SKM-1 treated with dmso at 0.1 percent for 144 hours (cell line): ENCODE measurements at regions not wholly inside any gene's neighbourhood (a gene's known extent, or its start where the extent isn't known, plus 50 kb on each side); places are given as distances from the start of the nearest gene placed in this dataset.
"Not testable (repeated sequence)": the region's sequence is repeated elsewhere in the genome, so short reads cannot be mapped to it uniquely, and the experiment has no call there.

Source experiments
- DNase-seq: peaks from one replicate; lab custom pipeline; 2025; ENCODE audit not compliant: unreplicated experiment; lab: John Stamatoyannopoulos, UW

DNA sequence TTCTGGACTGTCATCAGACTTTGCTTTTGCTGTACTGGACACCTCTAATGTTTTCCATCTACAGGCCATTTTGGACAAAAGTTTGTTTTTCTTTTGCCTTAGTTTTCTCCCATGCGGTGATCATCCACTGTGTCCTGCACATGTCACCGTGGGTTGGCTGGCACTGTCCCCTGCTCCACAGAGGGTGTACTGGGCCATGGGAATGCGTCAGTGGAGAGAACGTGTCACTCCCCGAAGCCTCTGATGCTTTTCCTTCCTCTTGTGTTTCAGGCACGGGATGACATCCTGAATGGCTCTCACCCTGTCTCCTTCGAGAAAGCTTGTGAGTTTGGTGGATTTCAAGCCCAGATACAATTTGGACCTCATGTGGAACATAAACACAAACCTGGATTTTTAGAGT, 385.0 kb upstream of the TPM1 start:
- DNase-seq = not testable (repeated sequence)

DNA sequence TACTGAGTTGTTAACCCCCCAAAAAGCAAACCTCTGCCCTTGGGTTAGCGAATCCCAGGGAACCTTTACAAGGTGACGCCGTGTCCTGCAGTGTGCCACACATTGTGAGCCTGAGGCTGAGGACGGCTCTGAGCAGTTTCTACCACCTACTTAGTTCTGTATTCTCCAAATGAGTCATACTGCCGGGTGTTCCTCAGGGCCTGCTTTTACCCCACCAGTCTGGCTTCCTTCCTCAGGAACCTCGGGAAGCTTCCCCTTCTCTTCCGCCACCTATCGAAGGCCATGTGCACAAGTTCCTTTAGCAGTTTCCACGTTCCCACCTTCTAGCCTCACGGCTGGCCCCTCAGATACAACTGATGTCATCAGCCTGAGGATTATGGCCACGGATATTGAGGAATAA, 384.0 kb upstream of the TPM1 start:
- peak; percentile 22 for DNase-seq

DNA sequence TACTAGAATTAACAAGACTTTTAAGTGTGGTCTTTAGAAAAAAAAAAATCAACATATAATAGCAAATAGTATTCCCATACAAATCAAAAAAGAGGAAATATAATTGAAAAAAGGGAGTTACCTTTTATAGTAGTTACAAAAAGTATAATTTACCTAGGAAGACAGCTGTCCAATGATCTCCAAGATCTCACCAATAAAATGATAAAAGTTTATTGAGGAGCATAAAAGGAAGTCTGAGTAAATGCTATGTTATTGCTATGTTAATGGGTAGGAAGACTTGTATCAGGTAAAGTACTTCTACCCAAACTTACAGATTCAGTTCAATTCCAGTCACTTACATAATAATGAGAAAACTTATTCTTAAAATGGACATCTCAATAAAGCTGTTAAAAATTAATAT, 379.0 kb upstream of the TPM1 start:
- no peak for DNase-seq

GRCh38 chr15:62665449-62665848, 377.1 kb upstream of the TPM1 start:
- no peak for DNase-seq

DNA sequence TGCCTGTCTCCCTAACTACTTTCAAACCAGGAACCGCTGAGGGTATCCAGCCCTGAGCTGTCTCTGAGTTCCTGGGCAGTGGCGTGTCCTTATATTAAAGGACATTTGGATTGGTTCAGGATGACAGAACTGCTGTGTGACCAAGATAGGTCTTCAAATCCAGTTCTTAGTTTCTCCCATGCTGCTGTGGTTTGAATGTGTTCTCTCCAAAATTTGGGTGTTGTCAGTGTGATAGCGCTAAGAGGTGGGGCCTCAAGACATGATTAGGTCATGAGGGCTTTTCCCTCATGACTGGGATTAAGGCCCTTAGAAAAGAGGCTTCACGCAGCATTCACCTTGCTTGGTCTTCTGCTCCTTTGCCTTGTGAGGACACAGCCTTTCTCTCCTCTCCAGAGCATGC, 376.5 kb upstream of the TPM1 start:
- DNase-seq = no peak

DNA sequence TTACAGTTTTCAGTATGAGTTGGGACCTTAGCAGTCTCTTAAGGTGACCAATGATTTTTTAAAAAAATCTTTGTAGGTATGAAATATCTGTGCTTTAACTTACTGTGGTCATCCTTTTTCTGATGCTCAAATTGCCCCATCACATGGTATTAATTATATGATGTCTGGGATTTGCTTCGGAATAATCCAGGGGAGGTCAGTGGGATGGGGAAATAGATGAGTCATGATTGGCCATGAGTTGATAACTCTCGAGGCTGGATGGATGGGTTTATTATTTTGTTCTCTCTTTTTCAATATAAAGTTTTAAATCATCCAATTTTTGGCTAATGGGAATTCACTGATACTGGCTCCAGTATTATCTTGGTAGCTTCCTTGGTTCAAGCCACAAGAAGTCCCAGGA, 370.3 kb upstream of the TPM1 start:
- DNase-seq = no peak

- no peak for DNase-seq
These were observed 365.7 kb upstream of the TPM1 start for GRCh38 chr15:62676891-62677290.

GRCh38 chr15:62681939-62682896, 360.3 kb upstream of the TPM1 start:
- no peak for DNase-seq

- not testable (repeated sequence) for DNase-seq
These were observed 359.4 kb upstream of the TPM1 start for GRCh38 chr15:62683192-62683591.

GRCh38 chr15:62684123-62684808, 358.3 kb upstream of the TPM1 start:
- DNase-seq = no peak

DNA sequence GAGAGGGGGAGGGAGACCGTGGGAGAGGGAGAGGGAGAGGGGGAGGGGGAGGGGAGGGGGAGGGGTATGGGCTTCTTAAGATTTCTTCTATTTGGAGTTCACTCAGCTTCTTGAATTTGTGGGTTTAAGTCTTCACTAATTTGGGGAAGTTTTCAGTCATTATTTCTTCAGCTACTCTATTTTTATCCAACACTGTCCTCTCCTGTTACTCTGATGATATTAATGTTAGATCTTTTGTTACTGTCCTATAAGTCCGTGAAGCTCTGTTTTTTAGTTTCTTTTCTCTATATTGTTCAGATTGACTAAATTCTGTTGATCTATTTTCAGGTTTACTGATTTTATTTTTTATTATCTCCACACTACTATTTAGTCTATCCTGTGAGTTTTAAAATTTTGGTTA, 351.5 kb upstream of the TPM1 start:
- DNase-seq = no peak

DNA sequence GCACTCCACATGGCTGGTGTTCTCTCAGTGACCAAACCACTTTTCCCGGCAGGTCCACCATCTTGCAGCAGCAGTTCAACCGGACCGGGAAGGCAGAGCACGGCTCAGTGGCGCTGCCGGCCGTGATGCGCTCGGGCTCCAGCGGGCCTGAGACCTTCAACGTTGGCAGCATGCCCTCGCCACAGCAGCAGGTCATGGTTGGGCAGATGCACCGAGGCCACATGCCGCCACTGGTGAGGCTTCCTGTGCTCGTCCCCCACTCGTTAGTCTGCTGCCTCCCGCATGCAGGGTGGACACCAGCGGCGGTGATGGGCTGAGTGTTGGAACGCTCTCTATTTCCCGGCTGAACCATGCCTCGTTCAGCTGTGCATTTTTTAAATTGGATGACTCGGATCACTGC, 344.9 kb upstream of the TPM1 start:
- DNase-seq = no peak

- DNase-seq = no peak
These were observed 343.9 kb upstream of the TPM1 start for GRCh38 chr15:62698646-62699045.

GRCh38 chr15:62706317-62706716, 336.2 kb upstream of the TPM1 start:
- DNase-seq = no peak

- DNase-seq = no peak
These were observed 334.1 kb upstream of the TPM1 start for GRCh38 chr15:62708470-62708869.

- DNase-seq = no peak
These were observed 333.3 kb upstream of the TPM1 start for GRCh38 chr15:62709261-62709660.

DNA sequence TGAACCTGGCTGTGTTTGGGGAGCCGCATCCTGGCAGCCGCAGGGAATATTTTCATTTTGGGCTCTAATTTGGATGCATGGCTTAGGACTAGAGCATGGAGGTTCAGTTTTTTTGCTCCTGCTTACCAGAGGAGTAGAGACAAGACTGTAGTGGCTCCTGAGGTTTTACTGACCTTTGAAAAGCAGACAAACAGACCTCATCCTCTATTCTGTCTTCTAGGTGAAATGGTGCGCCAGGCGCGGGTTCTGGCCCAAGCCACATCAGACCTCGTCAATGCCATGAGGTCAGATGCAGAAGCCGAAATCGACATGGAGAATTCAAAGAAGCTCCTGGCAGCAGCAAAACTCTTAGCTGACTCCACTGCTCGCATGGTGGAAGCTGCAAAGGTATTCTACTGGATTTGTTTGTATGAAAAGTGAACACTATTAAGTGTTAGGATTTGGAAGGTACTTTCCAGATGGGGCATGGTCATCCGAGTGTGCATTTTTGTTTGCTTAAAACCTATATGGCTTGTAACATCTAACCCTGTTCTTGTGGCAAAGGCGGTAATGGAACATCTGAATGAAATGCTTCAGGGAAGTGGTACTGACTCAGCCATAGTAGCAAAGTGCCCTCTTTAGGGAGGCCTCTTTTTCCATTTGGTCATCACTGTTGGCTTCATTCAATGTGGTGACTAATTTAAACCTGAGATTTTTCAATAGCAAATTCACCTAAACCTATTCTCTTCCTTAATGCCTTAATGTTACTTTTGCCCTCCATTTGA, 330.7 kb upstream of the TPM1 start:
- no peak for DNase-seq

DNA sequence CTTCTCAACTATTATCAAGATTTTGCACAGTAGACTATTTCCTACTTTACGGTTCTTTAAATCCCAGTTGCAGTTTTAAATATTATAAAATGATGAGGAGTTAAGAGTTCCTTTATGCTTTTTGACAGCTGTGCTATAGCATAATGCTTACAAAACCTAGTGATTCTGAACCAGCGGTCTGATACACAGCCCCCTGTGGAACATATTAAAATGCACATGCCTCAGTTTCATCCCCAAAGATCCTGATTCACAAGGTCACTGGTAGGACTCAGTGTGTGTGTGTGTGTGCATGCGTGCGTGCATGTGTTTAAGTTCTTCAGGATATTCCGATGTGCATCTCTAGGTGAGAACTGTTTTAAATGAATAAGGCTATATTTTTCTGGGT, 330.1 kb upstream of the TPM1 start:
- DNase-seq = no peak

DNA sequence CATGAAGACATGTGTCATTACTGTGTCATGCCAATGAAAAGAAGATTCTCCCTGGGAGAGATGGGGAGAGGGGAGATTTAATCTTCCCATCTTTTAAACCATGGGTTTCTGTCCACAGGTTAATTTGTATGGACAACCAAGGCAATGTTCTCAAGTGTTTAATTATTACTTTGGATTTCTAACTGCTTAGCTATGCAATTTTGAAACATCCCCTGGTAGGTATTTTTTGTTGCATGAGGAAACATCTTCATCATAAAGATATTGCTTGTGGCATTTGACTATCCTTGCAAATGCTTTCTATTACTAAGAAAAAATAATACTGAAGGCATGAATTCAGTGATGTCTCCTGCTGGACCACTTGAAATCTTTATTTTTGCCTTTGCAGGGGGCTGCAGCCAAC, 326.6 kb upstream of the TPM1 start:
- no peak for DNase-seq

DNA sequence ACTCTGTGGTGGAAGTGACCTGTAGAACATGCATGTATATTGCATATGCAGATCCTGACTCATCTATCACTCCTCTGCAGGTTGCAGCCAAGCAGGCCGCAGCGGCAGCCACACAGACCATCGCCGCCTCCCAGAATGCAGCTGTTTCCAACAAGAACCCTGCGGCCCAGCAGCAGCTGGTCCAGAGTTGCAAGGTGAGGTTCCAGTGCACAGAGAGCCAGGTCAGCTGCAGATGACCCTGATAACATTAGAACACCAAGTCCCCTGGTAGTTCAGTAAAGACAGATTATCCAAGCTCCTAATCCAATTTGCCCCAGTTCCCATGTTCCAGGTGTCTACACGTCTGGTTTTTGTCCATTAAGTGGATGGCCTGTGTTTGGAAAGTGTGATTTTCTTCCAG, 325.1 kb upstream of the TPM1 start:
- no peak for DNase-seq

DNA sequence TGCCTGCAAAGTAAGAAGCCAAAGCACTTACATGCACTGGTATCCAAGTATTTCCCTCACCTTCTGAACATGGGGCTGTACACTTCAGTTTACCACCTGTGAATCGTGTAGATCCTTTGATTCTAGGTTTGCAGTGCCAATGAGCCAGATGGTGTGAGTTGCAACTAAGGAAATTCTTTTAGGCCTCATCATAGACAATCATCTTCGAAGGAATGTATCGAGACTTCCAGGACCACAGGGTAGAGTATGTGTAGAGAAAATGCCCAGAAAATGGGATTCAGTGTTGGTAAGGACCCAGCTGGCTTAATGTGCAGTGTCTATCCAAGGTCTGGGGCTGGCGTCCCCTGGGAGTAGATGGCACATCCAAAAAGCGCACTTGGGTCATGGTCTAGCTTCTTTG, 323.2 kb upstream of the TPM1 start:
- DNase-seq = no peak

DNA sequence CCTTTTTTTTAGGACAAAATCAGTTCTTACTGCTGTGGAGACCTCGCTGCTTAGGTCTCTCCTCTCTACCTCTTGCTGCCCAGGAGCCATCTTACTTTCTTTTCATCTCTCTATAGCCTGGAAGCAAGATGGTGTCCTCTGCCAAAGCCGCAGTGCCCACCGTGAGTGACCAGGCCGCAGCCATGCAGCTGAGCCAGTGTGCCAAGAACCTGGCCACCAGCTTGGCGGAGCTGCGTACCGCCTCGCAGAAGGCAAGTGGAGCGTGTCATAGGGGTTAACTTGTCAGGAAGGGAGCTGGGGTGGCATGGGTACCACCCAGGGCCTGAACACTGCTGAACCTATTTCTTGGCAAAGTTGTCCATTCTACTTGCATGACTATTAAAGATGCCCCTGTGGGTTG, 320.3 kb upstream of the TPM1 start:
- DNase-seq = no peak
